Endothelial cell of umbilical vein (primary cell): ENCODE measurements at regions not wholly inside any gene's neighbourhood (a gene's known extent, or its start where the extent isn't known, plus 50 kb on each side); places are given as distances from the start of the nearest gene placed in this dataset.

Source experiments
- BruUV-seq: library from RNA; stranded (reverse); fragments of 400-500 nt; replicated peaks from 2 replicates; lab custom pipeline; 2021; lab: Mats Ljungman, UMichigan
- CTCF ChIA-PET: fragments of 300-600, 350-600 bp; sonication (Branson Sonifier 250); formaldehyde crosslinking; loops from one replicate; lab custom pipeline; 2021; ENCODE audit warnings: antibody characterized with exemption, inconsistent platforms; lab: Charles Lee
- POLR2A ChIA-PET: fragments of 300-600, 350-600 bp; sonication (Branson Sonifier 250); formaldehyde crosslinking; loops from one replicate; lab custom pipeline; 2021; ENCODE audit warnings: antibody characterized with exemption, inconsistent platforms; lab: Charles Lee
- DNase-seq: peaks from one replicate; pipeline ENCODE4 v3.0.0-alpha.2; 2011; ENCODE audit warnings: low read depth, low spot score
- FAIRE-seq: peaks from 2 replicates; lab custom pipeline; 2011; peaks lifted over from hg19 to GRCh38; lab: Jason Lieb, UNC
- H2AFZ ChIP-seq: 2 replicates; pipeline ENCODE4 v1.6.0; 2012; ENCODE audit warnings: low read depth, low read length, control low read depth, inconsistent platforms
- H3K27ac ChIP-seq: 2 replicates; pipeline ENCODE4 v1.5.1; 2011; ENCODE audit warnings: low read depth, mild to moderate bottlenecking, control low read depth, low read length, moderate library complexity; ENCODE audit not compliant: insufficient read depth
- H3K27me3 ChIP-seq, 2 experiments: 2 replicates each; pipeline versions ENCODE4 v1.6.0 to v1.6.1; 2011; ENCODE audit warnings: low read length in 2 of 2, mixed read lengths in 1 of 2; ENCODE audit not compliant: control insufficient read depth in 2 of 2, insufficient read depth in 2 of 2
- H3K36me3 ChIP-seq, 2 experiments: 2 replicates in 1 of 2; 3 replicates in 1 of 2; pipeline ENCODE4 v1.5.1; 2011; ENCODE audit warnings: low read length in 2 of 2, mild to moderate bottlenecking in 1 of 2, moderate library complexity in 1 of 2; ENCODE audit not compliant: control insufficient read depth in 2 of 2, insufficient read depth in 2 of 2; ENCODE audit errors: extremely low read depth in 1 of 2
- H3K4me1 ChIP-seq: 3 replicates; pipeline ENCODE4 v1.5.1; 2011; ENCODE audit warnings: mild to moderate bottlenecking, low read length; ENCODE audit not compliant: control insufficient read depth, insufficient read depth; ENCODE audit errors: extremely low read depth
- H3K4me2 ChIP-seq: 2 replicates; pipeline ENCODE4 v1.6.1; 2011; ENCODE audit warnings: low read length, control low read depth, mixed read lengths; ENCODE audit not compliant: insufficient read depth
- H3K4me3 ChIP-seq, 3 experiments: fragments of 200-600 bp in 1 of 3; sonication (generic), shearing (Covaris generic) in 1 of 3; replicated peaks in 1 of 3; 2 replicates each; pipeline ENCODE4 v1.5.1; 2011 to 2016; ENCODE audit warnings: control low read depth in 3 of 3, low read length in 3 of 3, mild to moderate bottlenecking in 2 of 3, inconsistent platforms in 1 of 3, low read depth in 1 of 3, moderate library complexity in 1 of 3; ENCODE audit not compliant: insufficient read depth in 1 of 3
- H3K79me2 ChIP-seq: 2 replicates; pipeline ENCODE4 v1.6.0; 2012; ENCODE audit warnings: low read length, inconsistent platforms; ENCODE audit not compliant: control insufficient read depth, insufficient read depth
- H3K9ac ChIP-seq: replicated peaks from 2 replicates; pipeline ENCODE3; 2011; ENCODE audit warnings: low read length, control low read depth; ENCODE audit not compliant: insufficient read depth; ENCODE audit errors: extremely low read depth
- H3K9me1 ChIP-seq: replicated peaks from 3 replicates; pipeline ENCODE4 v1.6.0; 2011; ENCODE audit warnings: mild to moderate bottlenecking, low read length; ENCODE audit not compliant: control insufficient read depth, insufficient read depth; ENCODE audit errors: extremely low read depth
- H3K9me3 ChIP-seq: replicated peaks from 2 replicates; pipeline ENCODE4 v1.5.1; 2012; ENCODE audit warnings: low read length, inconsistent platforms; ENCODE audit not compliant: control insufficient read depth, insufficient read depth
- H4K20me1 ChIP-seq: replicated peaks from 2 replicates; pipeline ENCODE3; 2011; ENCODE audit warnings: mild to moderate bottlenecking, low read length; ENCODE audit not compliant: control insufficient read depth, insufficient read depth; ENCODE audit errors: extremely low read depth
- EZH2 ChIP-seq: IDR thresholded peaks from 2 replicates; pipeline ENCODE4 v1.6.1; 2012; ENCODE audit warnings: borderline replicate concordance, low read depth, mild to moderate bottlenecking, moderate library complexity, low read length, inconsistent platforms; ENCODE audit not compliant: severe bottlenecking
- FOS ChIP-seq: IDR thresholded peaks from 2 replicates; pipeline ENCODE4 v1.6.1; 2011; ENCODE audit warnings: mild to moderate bottlenecking, low read length, moderate library complexity, borderline replicate concordance; ENCODE audit not compliant: insufficient read depth
- GATA2 ChIP-seq: IDR thresholded peaks from 2 replicates; pipeline ENCODE4 v1.7.0; 2011; ENCODE audit warnings: low read depth, mild to moderate bottlenecking, moderate library complexity, mixed read lengths, low read length; ENCODE audit not compliant: insufficient read length, insufficient read depth
- JUN ChIP-seq: IDR thresholded peaks from 2 replicates; pipeline ENCODE4 v1.6.1; 2011; ENCODE audit warnings: borderline replicate concordance, low read depth; ENCODE audit not compliant: insufficient read length, insufficient read depth
- MYC ChIP-seq: IDR thresholded peaks from one replicate; pipeline ENCODE4 v1.6.1; 2011; ENCODE audit warnings: mild to moderate bottlenecking, low read depth, low read length
- POLR2A ChIP-seq: IDR thresholded peaks from 2 replicates; pipeline ENCODE4 v1.6.1; 2012; ENCODE audit warnings: low read depth, mild to moderate bottlenecking, control low read depth, low read length
- POLR2AphosphoS5 ChIP-seq: IDR thresholded peaks from 2 replicates; pipeline ENCODE4 v1.6.1; 2012; ENCODE audit warnings: low read depth, mild to moderate bottlenecking, control low read depth, low read length, moderate library complexity; ENCODE audit not compliant: insufficient read depth
- dilution Hi-C: fragments of 300-500 bp; cut with MboI; formaldehyde crosslinking; loops from one replicate; pipeline ENCODE4 v1.15.0; 2019; ENCODE audit warnings: low sequenced_read_pairs; ENCODE audit not compliant: extremely low pct_ligation_motif_present
- intact Hi-C: fragments of 100-400 bp; cut with micrococcal nuclease; formaldehyde crosslinking; loops from one replicate; pipeline ENCODE4 v1.10.0; 2022
- TF ChIP-seq, protein P1 (sequence below), 2 donors: IDR thresholded peaks; 1 replicate in 1 of 2; 2 replicates in 1 of 2; pipeline ENCODE4 v1.5.1; 2011; ENCODE audit warnings: low read length in 2 of 2, mild to moderate bottlenecking in 2 of 2, moderate library complexity in 2 of 2, control low read depth in 1 of 2, inconsistent platforms in 1 of 2, low read depth in 1 of 2; ENCODE audit not compliant: insufficient read depth in 1 of 2; ENCODE audit errors: extremely low read depth in 1 of 2
- TF ChIP-seq, protein P2 (sequence below): IDR thresholded peaks from 2 replicates; pipeline ENCODE4 v1.6.1; 2011; ENCODE audit not compliant: insufficient read depth, insufficient read length

DNA sequence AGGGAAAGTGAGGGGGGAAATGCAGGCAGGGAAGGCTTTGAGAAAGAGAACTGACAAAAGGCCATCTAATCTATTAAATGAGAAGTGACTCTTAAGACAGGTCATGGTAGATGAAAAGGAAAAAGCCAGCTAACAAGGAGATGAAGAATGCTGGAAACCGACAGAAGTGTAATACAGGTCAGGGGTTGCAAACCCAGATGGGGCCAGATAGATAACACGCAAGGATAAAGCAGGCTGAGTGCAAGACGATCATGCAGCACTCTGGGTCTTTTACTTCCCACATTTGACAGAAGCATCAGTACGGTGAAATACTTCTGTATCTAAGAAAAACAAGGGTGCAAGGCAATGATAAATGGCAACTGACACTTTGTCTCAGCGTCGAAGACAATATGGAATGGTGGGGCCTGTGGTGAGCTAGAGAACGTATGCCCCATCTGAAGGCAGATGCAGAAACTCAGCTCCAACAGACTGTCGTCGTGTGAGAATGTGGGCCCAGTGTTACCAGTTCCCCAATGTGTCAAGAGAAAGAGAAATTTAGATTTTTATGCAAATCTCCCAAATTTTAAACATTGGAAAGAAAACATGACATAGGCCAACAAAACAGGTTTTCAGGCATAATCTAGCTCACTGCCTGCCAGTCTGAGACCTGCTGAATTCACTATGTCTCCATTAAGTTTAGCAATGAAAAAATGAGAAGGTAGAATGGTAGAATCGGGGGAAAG lies 187.4 kb downstream of the PHLDA1 start:
- no peak overlapping the region for H3K27ac ChIP-seq
- H3K9me3 ChIP-seq = peaks cover 2% of the 10 kb centered on the region
- CTCF ChIA-PET = interaction anchor here (1.3 kb wide), 1 partner anchor 74 kb away, joined by 3 read pairs; no protein-coding TSS in a partner anchor
- intact Hi-C loops = loop anchor here (10.0 kb wide), 1 partner anchor 319 kb away; no protein-coding TSS in a partner anchor
- DNase-seq (no peak), FAIRE-seq (no peak)
- no peak overlapping the region for H3K4me2 ChIP-seq
- BruUV-seq = no TSS peak
- no peak overlapping the region for H3K9ac ChIP-seq
- H3K9me1 ChIP-seq = no peaks in the 10 kb centered on the region
- TF ChIP-seq POLR2AphosphoS5 (no peak), MYC (no peak)
- TF ChIP-seq, protein P1, sequence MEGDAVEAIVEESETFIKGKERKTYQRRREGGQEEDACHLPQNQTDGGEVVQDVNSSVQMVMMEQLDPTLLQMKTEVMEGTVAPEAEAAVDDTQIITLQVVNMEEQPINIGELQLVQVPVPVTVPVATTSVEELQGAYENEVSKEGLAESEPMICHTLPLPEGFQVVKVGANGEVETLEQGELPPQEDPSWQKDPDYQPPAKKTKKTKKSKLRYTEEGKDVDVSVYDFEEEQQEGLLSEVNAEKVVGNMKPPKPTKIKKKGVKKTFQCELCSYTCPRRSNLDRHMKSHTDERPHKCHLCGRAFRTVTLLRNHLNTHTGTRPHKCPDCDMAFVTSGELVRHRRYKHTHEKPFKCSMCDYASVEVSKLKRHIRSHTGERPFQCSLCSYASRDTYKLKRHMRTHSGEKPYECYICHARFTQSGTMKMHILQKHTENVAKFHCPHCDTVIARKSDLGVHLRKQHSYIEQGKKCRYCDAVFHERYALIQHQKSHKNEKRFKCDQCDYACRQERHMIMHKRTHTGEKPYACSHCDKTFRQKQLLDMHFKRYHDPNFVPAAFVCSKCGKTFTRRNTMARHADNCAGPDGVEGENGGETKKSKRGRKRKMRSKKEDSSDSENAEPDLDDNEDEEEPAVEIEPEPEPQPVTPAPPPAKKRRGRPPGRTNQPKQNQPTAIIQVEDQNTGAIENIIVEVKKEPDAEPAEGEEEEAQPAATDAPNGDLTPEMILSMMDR (IDR thresholded peaks at IDR 0.05; ENCODE audit: extremely low read depth in 1 of 2, insufficient read depth in 1 of 2, low read depth in 1 of 2, low read length in 2 of 2) = no peak
- no peak overlapping the region for H2AFZ ChIP-seq
- H3K27me3 ChIP-seq = no peaks in the 10 kb centered on the region
- POLR2A ChIA-PET = interaction anchor here (1.2 kb wide), 1 partner anchor 187 kb away, joined by 4 read pairs; the partner anchor contains the start of gene PHLDA1
- H3K4me3 ChIP-seq = no peak overlapping the region
- H3K36me3 ChIP-seq = peaks cover 0 to 2% of the 10 kb centered on the region in 2 experiments
- H4K20me1 ChIP-seq = no peaks in the 10 kb centered on the region
- no peaks in the 10 kb centered on the region for H3K79me2 ChIP-seq
- peaks cover 25% of the 10 kb centered on the region for H3K4me1 ChIP-seq
- dilution Hi-C loops = no loop called here

DNA sequence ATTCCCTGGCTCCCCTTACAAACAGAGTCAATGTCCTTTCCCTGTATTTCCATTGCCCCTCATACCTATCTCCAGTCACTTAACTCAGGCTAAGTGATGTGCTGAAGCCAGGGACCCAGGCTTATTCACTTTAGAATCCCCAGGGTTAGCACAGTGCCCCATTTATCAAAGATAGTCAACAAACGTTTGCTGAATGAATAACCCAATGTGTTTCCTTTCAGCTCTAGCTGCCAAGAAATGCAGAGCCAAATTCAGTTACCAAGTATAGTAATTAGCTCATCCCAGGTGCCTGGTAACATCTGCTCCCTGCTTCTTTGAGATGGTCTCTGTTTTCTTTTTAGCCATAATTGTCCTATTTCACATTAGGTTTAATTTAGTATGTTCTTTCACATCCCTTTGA lies 189.5 kb downstream of the PHLDA1 start:
- FAIRE-seq = no peak
- Histone ChIP-seq H3K9ac (no peak overlapping the region), H3K36me3 (peaks cover 0 to under 1% of the 10 kb centered on the region in 2 experiments), H3K27ac (no peak overlapping the region), H3K79me2 (no peaks in the 10 kb centered on the region), H3K4me1 (peaks cover 10% of the 10 kb centered on the region), H3K4me2 (no peak overlapping the region), H4K20me1 (no peaks in the 10 kb centered on the region), H3K9me1 (no peaks in the 10 kb centered on the region), H3K4me3 (no peak overlapping the region), H3K9me3 (peaks cover 2% of the 10 kb centered on the region), H3K27me3 (no peaks in the 10 kb centered on the region), H2AFZ (no peak overlapping the region)
- dilution Hi-C loops (no loop called here), intact Hi-C loops (loop anchor here (10.0 kb wide), 1 partner anchor 317 kb away; no protein-coding TSS in a partner anchor)
- ChIA-PET CTCF (interaction anchor here (0.6 to 1.7 kb wide), 5 partner anchors 10 to 317 kb away, joined by 3 to 4 read pairs (median 3); no protein-coding TSS in a partner anchor), POLR2A (no interaction called here)
- TF ChIP-seq GATA2 (no peak), FOS (no peak), MYC (no peak), EZH2 (no peak), POLR2A (no peak), JUN (no peak), POLR2AphosphoS5 (no peak)
- TF ChIP-seq, protein P1 (IDR thresholded peaks at IDR 0.05; ENCODE audit: extremely low read depth in 1 of 2, insufficient read depth in 1 of 2, low read depth in 1 of 2, low read length in 2 of 2) = no peak
- TF ChIP-seq, protein P2, sequence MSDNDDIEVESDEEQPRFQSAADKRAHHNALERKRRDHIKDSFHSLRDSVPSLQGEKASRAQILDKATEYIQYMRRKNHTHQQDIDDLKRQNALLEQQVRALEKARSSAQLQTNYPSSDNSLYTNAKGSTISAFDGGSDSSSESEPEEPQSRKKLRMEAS = no peak
- DNase-seq = peak; percentile 70
- no TSS peak for BruUV-seq
